ENCODE measurements at regions not wholly inside any gene's neighbourhood (a gene's known extent, or its start where the extent isn't known, plus 50 kb on each side); places are given as distances from the start of the nearest gene placed in this dataset.

DNA sequence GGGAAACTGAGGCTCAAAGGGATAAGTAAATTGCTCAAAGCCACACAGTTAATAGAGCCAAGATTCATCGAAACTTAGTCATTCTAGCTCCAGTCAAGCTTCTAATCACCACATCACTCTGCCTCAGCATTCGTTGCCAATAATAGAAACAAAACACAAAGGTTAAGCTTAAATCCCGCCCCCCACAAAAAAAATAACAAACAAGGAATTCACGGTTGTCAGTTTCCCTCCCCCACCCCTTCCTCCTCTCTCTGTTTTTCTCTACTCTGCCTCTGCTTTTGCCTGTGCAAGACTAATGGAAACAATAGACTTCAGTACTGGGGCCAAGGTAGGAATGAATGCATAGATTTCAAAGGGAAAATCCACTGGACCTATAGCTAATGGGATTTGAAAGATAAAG lies 70.7 kb upstream of the ZNF644 start:
- DNase-seq, result no peak

DNA sequence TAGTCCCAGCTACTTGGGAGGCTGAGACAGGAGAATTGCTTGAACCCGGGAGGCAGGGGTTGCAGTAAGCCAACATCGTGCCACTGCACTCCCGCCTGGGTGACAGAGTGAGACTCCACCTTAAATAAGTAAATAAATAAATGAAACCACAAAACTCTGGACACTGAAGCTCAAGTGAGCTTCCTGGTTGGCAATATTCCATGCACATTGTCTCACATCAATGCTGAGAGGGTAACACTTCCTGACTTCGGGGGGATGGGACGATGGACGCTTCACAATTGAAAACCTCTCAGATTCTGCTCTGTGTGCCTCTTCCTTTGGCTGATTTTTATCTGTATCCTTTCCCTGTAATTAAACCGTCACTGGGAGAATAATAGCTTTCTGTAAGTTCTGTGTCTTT lies 70.0 kb upstream of the ZNF644 start:
- no peak for DNase-seq

DNA sequence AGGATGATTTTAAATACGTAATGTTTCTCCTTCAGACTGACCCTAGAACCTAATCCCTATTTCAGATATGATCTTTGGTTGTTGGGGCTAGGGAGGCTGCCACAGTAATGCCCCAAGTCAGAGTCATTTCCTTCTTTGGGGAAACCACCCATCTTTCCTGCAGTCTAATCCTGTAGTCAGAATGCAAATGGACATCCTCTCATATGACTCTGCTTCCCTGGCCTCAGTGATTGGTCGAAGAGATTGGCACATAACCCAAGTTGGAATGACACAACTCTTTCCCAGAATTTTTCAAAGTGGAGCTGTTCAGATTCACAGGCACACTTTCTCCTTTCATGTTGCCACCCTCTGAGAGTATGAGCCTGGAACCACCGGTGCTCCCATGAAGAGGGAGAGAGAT lies 58.8 kb upstream of the ZNF644 start:
- DNase-seq, result no peak

DNA sequence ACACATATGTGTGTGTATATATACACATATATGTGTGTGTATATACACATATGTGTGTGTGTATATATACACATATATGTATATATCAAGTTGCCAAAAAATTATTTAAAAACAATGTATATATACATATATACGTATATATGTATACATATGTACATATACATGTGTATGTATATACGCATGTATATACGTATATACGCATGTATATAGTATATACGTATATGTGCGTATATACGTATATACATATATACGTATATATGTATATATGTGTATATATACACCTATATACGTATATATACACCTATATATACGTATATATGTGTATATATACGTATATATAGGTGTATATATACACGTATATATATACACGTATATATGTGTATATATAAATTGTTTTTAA lies 57.0 kb upstream of the ZNF644 start:
- DNase-seq, result no peak

DNA sequence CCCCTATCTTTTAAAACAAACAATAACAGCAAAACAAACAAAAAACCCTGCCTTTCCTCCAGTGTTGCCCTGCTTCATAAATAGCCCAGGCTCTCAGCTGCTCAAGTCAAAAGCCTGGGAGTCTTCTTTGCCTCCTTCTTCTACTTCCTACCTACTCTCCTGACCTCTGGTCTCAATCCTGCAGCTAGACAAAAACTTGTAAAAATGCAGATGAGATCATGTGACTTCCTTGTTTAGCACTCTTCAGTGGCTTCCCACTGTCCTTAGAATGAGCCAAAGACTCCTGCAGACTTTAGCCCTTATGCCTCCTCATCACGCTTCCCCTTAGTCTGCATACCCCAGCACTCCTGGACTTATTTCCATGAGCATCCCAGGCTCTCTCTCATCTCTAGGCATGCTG lies 55.0 kb upstream of the ZNF644 start:
- DNase-seq, result no peak

DNA sequence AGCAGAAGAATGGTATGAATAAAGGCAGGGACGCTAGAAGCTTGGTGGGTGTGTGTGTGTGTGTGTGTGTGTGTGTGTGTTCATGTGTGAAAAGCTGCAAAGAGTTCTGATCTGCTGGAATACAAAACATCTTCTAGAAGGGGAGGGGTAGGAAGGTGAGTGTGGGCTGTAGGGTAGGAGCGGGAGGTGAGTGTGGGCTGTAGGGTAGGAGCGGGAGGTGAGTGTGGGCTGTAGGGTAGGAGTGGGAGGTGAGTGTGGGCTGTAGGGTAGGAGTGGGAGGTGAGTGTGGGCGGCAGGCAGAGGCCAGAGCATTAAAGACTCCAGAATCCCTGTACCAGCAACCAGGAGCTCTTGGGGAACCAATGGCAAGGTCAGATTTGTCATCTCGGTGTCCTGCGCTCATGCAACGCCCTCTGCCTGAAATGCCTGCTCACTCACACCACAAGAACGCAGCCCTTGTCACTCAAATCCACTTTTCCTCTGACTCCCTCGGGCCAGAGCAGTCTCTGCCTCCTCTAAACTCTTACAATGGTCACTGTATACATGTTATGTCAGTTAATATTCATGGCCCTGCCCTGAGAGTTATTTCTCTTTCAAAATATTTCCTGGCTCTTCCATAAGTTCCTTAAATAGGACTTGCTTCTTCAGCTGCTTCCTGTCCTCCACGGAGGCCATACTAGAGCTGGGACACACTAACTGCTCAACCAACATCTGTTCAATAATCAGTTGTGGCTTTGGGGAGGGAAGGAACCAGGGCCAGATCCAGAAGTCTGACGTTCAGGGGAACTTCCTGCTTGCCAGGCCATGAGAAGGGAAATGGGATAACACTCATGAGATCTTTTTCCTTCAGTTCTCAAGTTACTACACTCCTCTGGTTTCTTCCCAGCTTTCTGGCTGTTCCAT lies 53.6 kb upstream of the ZNF644 start:
- no peak for DNase-seq

DNA sequence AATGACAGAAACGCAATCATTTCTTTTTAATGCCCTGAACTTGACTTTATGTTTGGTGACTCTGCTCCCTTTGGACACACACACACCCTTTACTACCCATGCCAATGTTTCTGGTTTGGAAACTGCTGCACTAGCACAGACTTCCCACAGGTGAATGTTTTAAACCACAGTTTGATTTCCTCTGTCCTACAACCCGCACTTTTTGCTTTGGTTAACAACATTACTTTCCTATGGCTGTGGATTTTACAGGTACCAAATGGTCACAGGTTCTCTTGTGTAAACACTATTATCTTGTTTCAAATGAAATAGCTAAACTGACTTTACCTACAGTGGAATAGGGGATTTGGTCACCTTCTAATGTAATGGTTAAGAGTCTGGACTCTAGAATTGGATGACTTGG lies 51.5 kb upstream of the ZNF644 start:
- DNase-seq, result no peak

DNA sequence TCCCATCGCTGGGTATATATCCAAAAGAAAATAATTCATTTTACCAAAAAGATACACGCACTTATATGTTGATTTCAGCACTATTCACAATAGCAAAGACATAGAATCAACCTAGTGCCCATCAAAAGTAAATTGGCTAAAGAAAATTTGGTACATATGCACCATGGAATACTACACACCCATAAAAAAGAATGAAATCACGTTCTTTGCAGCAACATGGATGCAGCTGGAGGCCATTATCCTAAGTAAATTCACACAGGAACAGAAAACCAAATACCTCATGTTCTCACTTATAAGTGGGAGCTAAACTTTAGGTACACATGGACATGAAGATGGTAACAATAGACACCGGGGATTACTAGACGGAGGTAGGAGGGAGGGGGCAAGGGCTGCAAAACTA lies 50.0 kb upstream of the ZNF644 start:
- DNase-seq, result no peak

Data from NCI-H526 treated with DMSO at 0.1 percent for 48 hours (cell line).